ENCODE measurements at regions not wholly inside any gene's neighbourhood (a gene's known extent, or its start where the extent isn't known, plus 50 kb on each side); places are given as distances from the start of the nearest gene placed in this dataset.
"Not testable (repeated sequence)": the region's sequence is repeated elsewhere in the genome, so short reads cannot be mapped to it uniquely, and the experiment has no call there.

GRCh38 chr1:195185736-195186135 is 1422.5 kb downstream of the KCNT2 start:
- Histone ChIP-seq H3K4me1 (ENCODE audit: control insufficient read depth, insufficient read depth, low read length) (no peaks in the 10 kb centered on the region), H3K9ac (ENCODE audit: low read depth, low read length) (no peak overlapping the region), H3K4me3 (ENCODE audit: low read length) (no peak overlapping the region), H3K9me3 (replicated peaks; ENCODE audit: low read length) (peaks cover under 1% of the 10 kb centered on the region), H3K27me3 (ENCODE audit: control insufficient read depth, insufficient read depth, low read length) (no peaks in the 10 kb centered on the region), H3K36me3 (ENCODE audit: insufficient read depth, low read length) (no peaks in the 10 kb centered on the region), H3K4me2 (ENCODE audit: low read length) (no peak overlapping the region)

- Histone ChIP-seq H3K27me3 (ENCODE audit: control insufficient read depth, insufficient read depth, low read length) (no peaks in the 10 kb centered on the region), H3K4me3 (ENCODE audit: low read length) (no peak overlapping the region), H3K36me3 (ENCODE audit: insufficient read depth, low read length) (no peaks in the 10 kb centered on the region), H3K9me3 (replicated peaks; ENCODE audit: low read length) (no peaks in the 10 kb centered on the region), H3K4me1 (ENCODE audit: control insufficient read depth, insufficient read depth, low read length) (no peaks in the 10 kb centered on the region), H3K4me2 (ENCODE audit: low read length) (no peak overlapping the region), H3K9ac (ENCODE audit: low read depth, low read length) (no peak overlapping the region)
Measured at GRCh38 chr1:195185321-195185720, 1422.9 kb downstream of the KCNT2 start.

GRCh38 chr1:195173753-195174152 is 1434.5 kb downstream of the KCNT2 start:
- no peaks in the 10 kb centered on the region for H3K36me3 ChIP-seq (ENCODE audit: insufficient read depth, low read length)
- H3K4me3 ChIP-seq (ENCODE audit: low read length), result no peak overlapping the region
- H3K4me2 ChIP-seq (ENCODE audit: low read length), result no peak overlapping the region
- peaks cover 3% of the 10 kb centered on the region for H3K9me3 ChIP-seq (replicated peaks; ENCODE audit: low read length)
- H3K9ac ChIP-seq (ENCODE audit: low read depth, low read length), result no peak overlapping the region
- no peaks in the 10 kb centered on the region for H3K27me3 ChIP-seq (ENCODE audit: control insufficient read depth, insufficient read depth, low read length)
- no peaks in the 10 kb centered on the region for H3K4me1 ChIP-seq (ENCODE audit: control insufficient read depth, insufficient read depth, low read length)

- H3K9ac ChIP-seq (ENCODE audit: low read depth, low read length); H3K4me1 ChIP-seq (ENCODE audit: control insufficient read depth, insufficient read depth, low read length); H3K36me3 ChIP-seq (ENCODE audit: insufficient read depth, low read length); H3K4me2 ChIP-seq (ENCODE audit: low read length); H3K27me3 ChIP-seq (ENCODE audit: control insufficient read depth, insufficient read depth, low read length); H3K9me3 ChIP-seq (replicated peaks; ENCODE audit: low read length); H3K4me3 ChIP-seq (ENCODE audit: low read length): not testable (repeated sequence)
Measured at GRCh38 chr1:195159795-195160194, 1448.4 kb downstream of the KCNT2 start.

DNA sequence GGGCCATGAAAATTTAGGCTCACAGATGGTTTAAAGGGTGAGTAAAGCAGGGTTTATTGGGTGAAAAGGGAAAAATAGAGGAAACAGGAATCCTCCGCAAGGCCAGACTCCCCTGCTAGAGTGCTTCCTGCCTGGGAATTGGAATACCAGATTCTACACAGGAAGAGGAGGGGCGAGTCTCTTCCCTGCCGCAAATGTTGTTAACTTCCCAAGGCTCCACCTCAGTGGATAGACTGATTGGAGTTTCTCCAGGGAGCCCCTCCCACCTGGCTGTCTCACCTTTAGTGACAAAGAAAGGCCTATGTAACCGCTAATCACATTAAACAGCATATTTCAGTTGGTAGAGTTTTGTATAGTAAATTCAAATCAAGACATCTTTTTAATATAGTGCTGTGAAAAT is 1450.1 kb downstream of the KCNT2 start:
- Histone ChIP-seq H3K27me3 (ENCODE audit: control insufficient read depth, insufficient read depth, low read length) (no peaks in the 10 kb centered on the region), H3K4me1 (ENCODE audit: control insufficient read depth, insufficient read depth, low read length) (no peaks in the 10 kb centered on the region), H3K36me3 (ENCODE audit: insufficient read depth, low read length) (no peaks in the 10 kb centered on the region), H3K9me3 (replicated peaks; ENCODE audit: low read length) (no peaks in the 10 kb centered on the region), H3K9ac (ENCODE audit: low read depth, low read length) (no peak overlapping the region), H3K4me2 (ENCODE audit: low read length) (no peak overlapping the region), H3K4me3 (ENCODE audit: low read length) (no peak overlapping the region)

DNA sequence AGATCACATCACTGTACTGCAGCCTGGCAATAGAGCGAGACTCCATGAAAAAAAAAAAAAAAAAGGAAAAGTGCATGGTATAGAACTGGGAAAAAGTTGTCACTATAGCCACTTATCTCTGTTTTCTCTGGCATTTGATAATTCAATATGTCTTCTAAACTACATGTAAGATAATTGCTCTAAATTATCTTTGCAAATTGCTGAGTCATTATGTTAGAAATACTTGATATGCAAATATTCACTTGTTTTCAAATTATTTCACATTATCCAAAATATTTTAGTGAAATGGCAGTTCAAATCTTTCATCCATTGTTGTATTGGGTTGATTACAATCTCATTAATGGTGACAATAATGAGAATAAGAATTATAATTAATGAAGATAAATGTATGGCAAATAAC is 1455.1 kb downstream of the KCNT2 start:
- Histone ChIP-seq H3K9me3 (replicated peaks; ENCODE audit: low read length) (peaks cover 4% of the 10 kb centered on the region), H3K4me3 (ENCODE audit: low read length) (no peak overlapping the region), H3K27me3 (ENCODE audit: control insufficient read depth, insufficient read depth, low read length) (no peaks in the 10 kb centered on the region), H3K9ac (ENCODE audit: low read depth, low read length) (no peak overlapping the region), H3K4me2 (ENCODE audit: low read length) (no peak overlapping the region), H3K36me3 (ENCODE audit: insufficient read depth, low read length) (no peaks in the 10 kb centered on the region), H3K4me1 (ENCODE audit: control insufficient read depth, insufficient read depth, low read length) (no peaks in the 10 kb centered on the region)

- Histone ChIP-seq H3K36me3 (ENCODE audit: insufficient read depth, low read length) (no peaks in the 10 kb centered on the region), H3K9ac (ENCODE audit: low read depth, low read length) (no peak overlapping the region), H3K4me3 (ENCODE audit: low read length) (no peak overlapping the region), H3K27me3 (ENCODE audit: control insufficient read depth, insufficient read depth, low read length) (no peaks in the 10 kb centered on the region), H3K4me2 (ENCODE audit: low read length) (no peak overlapping the region), H3K9me3 (replicated peaks; ENCODE audit: low read length) (peaks cover 4% of the 10 kb centered on the region), H3K4me1 (ENCODE audit: control insufficient read depth, insufficient read depth, low read length) (no peaks in the 10 kb centered on the region)
Measured at GRCh38 chr1:195150768-195151167, 1457.5 kb downstream of the KCNT2 start.

DNA sequence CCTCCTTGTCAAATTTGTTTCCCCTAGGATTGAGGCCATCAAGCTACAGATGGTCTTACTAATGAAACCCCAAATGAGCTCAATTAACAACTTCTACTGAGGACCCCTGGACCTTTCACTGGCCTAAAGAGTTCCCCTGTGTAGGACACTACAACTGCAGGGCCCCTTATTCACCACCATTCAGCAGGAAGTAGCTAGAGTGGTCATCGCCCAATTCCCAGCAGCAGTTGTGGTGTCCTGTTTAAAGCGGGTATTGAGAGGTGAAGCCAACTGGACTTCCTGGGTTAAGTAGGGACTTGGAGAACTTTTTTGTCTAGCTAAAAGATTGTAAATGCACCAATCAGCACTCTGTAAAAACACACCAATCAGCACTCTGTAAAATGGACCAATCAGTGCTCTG is 1466.9 kb downstream of the KCNT2 start:
- Histone ChIP-seq H3K36me3 (ENCODE audit: insufficient read depth, low read length) (no peaks in the 10 kb centered on the region), H3K4me3 (ENCODE audit: low read length) (no peak overlapping the region), H3K4me2 (ENCODE audit: low read length) (no peak overlapping the region), H3K4me1 (ENCODE audit: control insufficient read depth, insufficient read depth, low read length) (no peaks in the 10 kb centered on the region), H3K9me3 (replicated peaks; ENCODE audit: low read length) (no peaks in the 10 kb centered on the region), H3K9ac (ENCODE audit: low read depth, low read length) (no peak overlapping the region), H3K27me3 (ENCODE audit: control insufficient read depth, insufficient read depth, low read length) (no peaks in the 10 kb centered on the region)

DNA sequence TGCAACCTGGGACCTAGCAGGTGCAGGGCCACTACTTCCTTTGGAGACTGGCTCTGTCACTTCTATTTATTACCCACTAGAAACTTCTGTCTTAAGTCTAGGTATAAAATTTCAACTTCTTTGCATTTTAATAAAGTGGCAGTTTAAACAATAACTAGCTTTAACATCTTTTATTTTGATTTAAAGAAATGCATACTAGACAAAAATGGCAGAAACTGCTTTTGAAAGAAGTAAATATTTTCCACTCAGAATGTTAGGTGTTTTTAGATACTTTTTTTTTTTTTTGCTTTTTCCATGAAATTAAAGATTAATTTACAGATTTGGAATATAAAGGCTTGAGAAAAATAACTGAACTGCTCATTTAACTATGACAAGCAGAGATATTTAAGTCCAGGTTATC is 1477.6 kb downstream of the KCNT2 start:
- Histone ChIP-seq H3K4me3 (ENCODE audit: low read length) (no peak overlapping the region), H3K36me3 (ENCODE audit: insufficient read depth, low read length) (no peaks in the 10 kb centered on the region), H3K4me2 (ENCODE audit: low read length) (no peak overlapping the region), H3K9ac (ENCODE audit: low read depth, low read length) (no peak overlapping the region), H3K4me1 (ENCODE audit: control insufficient read depth, insufficient read depth, low read length) (no peaks in the 10 kb centered on the region), H3K9me3 (replicated peaks; ENCODE audit: low read length) (no peaks in the 10 kb centered on the region), H3K27me3 (ENCODE audit: control insufficient read depth, insufficient read depth, low read length) (no peaks in the 10 kb centered on the region)

- Histone ChIP-seq H3K4me2 (ENCODE audit: low read length) (no peak overlapping the region), H3K4me3 (ENCODE audit: low read length) (no peak overlapping the region), H3K9me3 (replicated peaks; ENCODE audit: low read length) (no peaks in the 10 kb centered on the region), H3K27me3 (ENCODE audit: control insufficient read depth, insufficient read depth, low read length) (no peaks in the 10 kb centered on the region), H3K4me1 (ENCODE audit: control insufficient read depth, insufficient read depth, low read length) (no peaks in the 10 kb centered on the region), H3K9ac (ENCODE audit: low read depth, low read length) (no peak overlapping the region), H3K36me3 (ENCODE audit: insufficient read depth, low read length) (no peaks in the 10 kb centered on the region)
Measured at GRCh38 chr1:195122497-195122896, 1485.7 kb downstream of the KCNT2 start.

DNA sequence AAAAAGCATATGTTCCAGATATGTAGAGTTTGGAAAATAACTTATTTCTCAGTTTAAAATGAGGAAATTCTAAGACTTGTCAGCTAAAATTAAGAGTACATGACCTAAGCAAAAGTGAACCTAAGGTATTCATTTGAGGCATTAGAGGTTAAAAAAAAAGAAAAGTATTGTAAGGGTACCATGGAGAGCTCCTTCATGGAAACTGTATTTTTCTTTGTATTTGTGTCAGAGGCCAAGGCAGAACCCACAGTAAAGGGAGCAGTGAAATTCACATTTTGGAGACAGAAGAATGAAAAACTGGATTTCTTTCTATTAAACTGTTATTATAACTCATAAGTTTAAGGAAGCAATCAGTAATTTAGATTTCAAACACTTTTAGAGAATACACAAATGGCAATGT is 1494.8 kb downstream of the KCNT2 start:
- Histone ChIP-seq H3K4me2 (ENCODE audit: low read length) (no peak overlapping the region), H3K4me1 (ENCODE audit: control insufficient read depth, insufficient read depth, low read length) (no peaks in the 10 kb centered on the region), H3K4me3 (ENCODE audit: low read length) (no peak overlapping the region), H3K36me3 (ENCODE audit: insufficient read depth, low read length) (no peaks in the 10 kb centered on the region), H3K27me3 (ENCODE audit: control insufficient read depth, insufficient read depth, low read length) (no peaks in the 10 kb centered on the region), H3K9ac (ENCODE audit: low read depth, low read length) (no peak overlapping the region), H3K9me3 (replicated peaks; ENCODE audit: low read length) (no peaks in the 10 kb centered on the region)

GRCh38 chr1:195105773-195106172 is 1502.5 kb downstream of the KCNT2 start:
- H3K9me3 ChIP-seq (replicated peaks; ENCODE audit: low read length), result no peaks in the 10 kb centered on the region
- no peak overlapping the region for H3K9ac ChIP-seq (ENCODE audit: low read depth, low read length)
- no peaks in the 10 kb centered on the region for H3K4me1 ChIP-seq (ENCODE audit: control insufficient read depth, insufficient read depth, low read length)
- H3K4me3 ChIP-seq (ENCODE audit: low read length), result no peak overlapping the region
- no peaks in the 10 kb centered on the region for H3K36me3 ChIP-seq (ENCODE audit: insufficient read depth, low read length)
- no peaks in the 10 kb centered on the region for H3K27me3 ChIP-seq (ENCODE audit: control insufficient read depth, insufficient read depth, low read length)
- H3K4me2 ChIP-seq (ENCODE audit: low read length), result no peak overlapping the region

All from skeletal muscle satellite cell (primary cell).